Mesodermal cell (in vitro differentiated cells): ENCODE measurements at regions not wholly inside any gene's neighbourhood (a gene's known extent, or its start where the extent isn't known, plus 50 kb on each side); places are given as distances from the start of the nearest gene placed in this dataset.
"Not testable (repeated sequence)": the region's sequence is repeated elsewhere in the genome, so short reads cannot be mapped to it uniquely, and the experiment has no call there.

Experiments used
- H3K27ac ChIP-seq: 2 replicates; pipeline ENCODE4 v1.7.0; 2013; ENCODE audit warnings: mild to moderate bottlenecking, low read depth, low read length, moderate library complexity; ENCODE audit not compliant: severe bottlenecking
- H3K36me3 ChIP-seq: 2 replicates; pipeline ENCODE4 v1.7.1; 2013; ENCODE audit warnings: mild to moderate bottlenecking, low read length, moderate library complexity; ENCODE audit not compliant: control insufficient read depth, insufficient read depth
- H3K4me1 ChIP-seq: one replicate; pipeline ENCODE4 v1.7.1; 2013; ENCODE audit warnings: mild to moderate bottlenecking, low read length; ENCODE audit not compliant: insufficient read depth, control insufficient read depth, poor library complexity, severe bottlenecking
- H3K4me3 ChIP-seq: 2 replicates; pipeline ENCODE4 v1.7.0; 2013; ENCODE audit warnings: low read length, control low read depth, mild to moderate bottlenecking; ENCODE audit not compliant: insufficient read depth, poor library complexity, severe bottlenecking; ENCODE audit errors: extremely low read depth
- H3K9me3 ChIP-seq: 2 replicates; pipeline ENCODE4 v1.7.1; 2013; ENCODE audit warnings: mild to moderate bottlenecking, low read length, moderate library complexity; ENCODE audit not compliant: control insufficient read depth
- WGBS, 2 experiments: methylation state at CpG; one replicate each; pipeline ENCODE4 v1.1.5; 2013; ENCODE audit warnings: missing lambda C conversion rate in 2 of 2; ENCODE audit not compliant: insufficient coverage in 2 of 2; 5-methylcytosine and 5-hydroxymethylcytosine counted together

DNA sequence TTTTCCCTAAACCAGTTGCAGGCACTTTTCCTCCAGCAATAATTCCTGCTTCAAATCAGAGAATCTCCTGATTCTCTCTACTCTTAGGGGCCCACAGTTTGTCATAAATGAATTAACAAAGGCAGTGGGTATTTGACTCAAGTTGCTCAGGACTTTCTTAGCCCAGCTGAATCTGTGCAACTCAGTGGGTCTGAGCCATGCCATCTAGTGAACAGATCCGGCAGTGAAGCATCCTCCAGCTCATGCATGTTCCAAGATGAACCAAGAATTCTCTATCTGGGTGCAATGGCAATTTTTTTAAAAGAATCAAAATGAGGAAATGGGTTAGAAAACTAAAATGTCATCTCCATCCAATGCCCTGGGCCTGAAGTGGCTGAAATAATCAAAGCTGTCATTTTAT lies 575.2 kb upstream of the CDH11 start:
- WGBS, 2 experiments: 80 to 100% methylated on average over 1 of the region's 1 CpG
- no peak overlapping the region for H3K27ac ChIP-seq

GRCh38 chr16:65691846-65692245 lies 570.0 kb upstream of the CDH11 start:
- not testable (repeated sequence) for H3K27ac ChIP-seq, H3K4me1 ChIP-seq, H3K4me3 ChIP-seq, H3K9me3 ChIP-seq, H3K36me3 ChIP-seq
- WGBS, 2 experiments: no CpG with 5 or more reads among the region's 4 CpGs

More for the DNA sequence above, 575.2 kb upstream of the CDH11 start:
- Histone ChIP-seq H3K4me1 (peaks cover 18% of the 10 kb centered on the region), H3K9me3 (no peaks in the 10 kb centered on the region), H3K36me3 (no peaks in the 10 kb centered on the region), H3K4me3 (no peak overlapping the region)

GRCh38 chr16:65689726-65690125 lies 567.9 kb upstream of the CDH11 start:
- Histone ChIP-seq H3K4me1 (no peaks in the 10 kb centered on the region), H3K4me3 (no peak overlapping the region), H3K27ac (no peak overlapping the region), H3K36me3 (no peaks in the 10 kb centered on the region), H3K9me3 (no peaks in the 10 kb centered on the region)
- no CpG with 5 or more reads among the region's 8 CpGs for WGBS, 2 experiments

DNA sequence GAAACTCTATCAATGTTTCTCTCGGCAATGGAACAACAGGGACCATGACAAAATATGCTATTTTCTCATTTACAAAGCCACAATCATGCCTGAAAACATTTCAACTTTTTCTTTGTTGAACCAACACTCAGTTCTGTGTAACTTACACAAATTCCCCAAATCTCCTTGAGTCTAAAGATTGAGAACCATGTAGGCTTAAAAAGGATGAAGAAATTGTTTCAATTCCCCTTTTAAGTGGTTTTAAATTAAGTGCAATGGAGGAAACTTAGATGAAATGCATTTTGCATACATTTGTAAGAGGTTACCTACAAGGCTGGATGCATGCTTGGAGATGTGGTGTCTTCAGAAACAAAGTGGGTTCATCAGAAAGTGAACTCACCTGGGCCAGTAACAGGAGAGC lies 566.4 kb upstream of the CDH11 start:
- Histone ChIP-seq H3K4me1 (no peaks in the 10 kb centered on the region), H3K4me3 (no peak overlapping the region), H3K36me3 (no peaks in the 10 kb centered on the region), H3K9me3 (peaks cover 7% of the 10 kb centered on the region), H3K27ac (no peak overlapping the region)
- WGBS, 2 experiments: 86% methylated on average over 1 of the region's 1 CpG; no CpG with 5 or more reads in 1 of the 2 experiments

GRCh38 chr16:65684230-65684629 lies 562.4 kb upstream of the CDH11 start:
- Histone ChIP-seq H3K4me1 (no peaks in the 10 kb centered on the region), H3K36me3 (no peaks in the 10 kb centered on the region), H3K9me3 (peaks cover 7% of the 10 kb centered on the region), H3K4me3 (no peak overlapping the region), H3K27ac (no peak overlapping the region)

- H3K36me3 ChIP-seq: no peaks in the 10 kb centered on the region
- H3K27ac ChIP-seq: no peak overlapping the region
- no peak overlapping the region for H3K4me3 ChIP-seq
- H3K9me3 ChIP-seq: peaks cover 7% of the 10 kb centered on the region
- no peaks in the 10 kb centered on the region for H3K4me1 ChIP-seq
- 94 to 100% methylated on average over 2 to 3 of the region's 4 CpGs for WGBS, 2 experiments
These were observed 559.5 kb upstream of the CDH11 start for GRCh38 chr16:65681406-65681805.

DNA sequence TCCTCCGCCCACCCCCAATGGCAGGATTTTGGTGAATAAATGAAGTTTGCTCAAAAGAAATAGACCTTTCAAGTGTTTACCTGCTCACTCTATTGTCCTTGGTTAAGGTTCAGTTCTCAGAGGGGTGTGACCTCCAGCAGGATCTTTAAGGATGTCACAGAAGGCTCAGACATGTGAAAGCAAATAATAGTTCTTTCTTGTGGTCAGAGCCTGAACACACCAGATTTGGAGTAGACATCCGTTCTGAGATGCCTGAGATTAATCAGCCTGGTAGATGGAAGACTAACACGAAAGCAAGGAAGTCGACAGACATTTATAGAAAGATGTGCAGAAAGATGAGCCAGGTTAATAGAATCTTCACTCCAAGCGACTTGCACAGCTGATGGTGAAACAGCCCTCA lies 557.9 kb upstream of the CDH11 start:
- Histone ChIP-seq H3K4me1 (no peaks in the 10 kb centered on the region), H3K36me3 (no peaks in the 10 kb centered on the region), H3K9me3 (peaks cover 7% of the 10 kb centered on the region), H3K4me3 (no peak overlapping the region), H3K27ac (no peak overlapping the region)
- WGBS, 2 experiments: 90 to 97% methylated on average over 3 to 4 of the region's 5 CpGs

DNA sequence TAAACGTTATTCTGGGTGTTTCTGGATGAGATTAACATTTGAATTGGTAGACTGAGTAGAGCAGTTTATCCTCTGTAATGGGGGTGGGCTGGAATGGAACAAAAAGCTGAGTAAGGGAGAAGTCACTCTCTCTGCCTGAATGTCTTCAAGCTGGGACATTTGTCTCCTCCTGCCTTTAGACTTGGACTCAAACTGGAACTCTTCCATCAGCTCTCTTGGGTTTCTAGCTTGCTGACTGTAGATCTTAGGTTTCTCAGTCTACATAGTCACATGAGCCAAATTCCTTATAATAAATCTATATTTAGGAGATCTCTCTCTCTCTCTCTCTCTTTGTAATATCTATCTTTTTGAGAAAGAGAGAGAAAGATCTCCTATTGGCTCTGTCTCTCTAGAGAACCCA lies 553.3 kb upstream of the CDH11 start:
- no peaks in the 10 kb centered on the region for H3K36me3 ChIP-seq
- no peaks in the 10 kb centered on the region for H3K9me3 ChIP-seq
- no peak overlapping the region for H3K27ac ChIP-seq
- 40 to 54% methylated on average over 1 of the region's 1 CpG for WGBS, 2 experiments
- H3K4me1 ChIP-seq: no peaks in the 10 kb centered on the region
- no peak overlapping the region for H3K4me3 ChIP-seq

DNA sequence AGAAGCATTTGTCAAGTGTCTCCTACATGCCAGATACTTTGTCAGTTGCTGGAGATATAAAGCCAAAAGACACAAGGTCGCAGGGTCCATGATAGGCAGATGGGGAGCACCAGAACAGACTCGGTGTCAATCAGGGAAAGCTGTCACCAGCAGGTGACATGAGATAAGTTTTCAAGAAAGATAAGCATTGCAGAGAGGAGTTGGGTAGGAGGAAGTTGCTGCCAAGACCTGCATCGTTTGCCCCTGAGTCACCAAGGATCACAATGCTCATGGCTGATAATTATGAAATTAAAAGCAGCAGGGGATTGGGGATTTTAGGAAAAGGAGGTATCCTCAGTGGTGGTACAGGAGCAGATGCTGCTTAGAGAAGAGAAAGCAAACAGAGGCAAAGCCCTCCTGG lies 551.1 kb upstream of the CDH11 start:
- 65 to 73% methylated on average over 3 of the region's 3 CpGs for WGBS, 2 experiments
- H3K36me3 ChIP-seq: no peaks in the 10 kb centered on the region
- no peaks in the 10 kb centered on the region for H3K4me1 ChIP-seq
- H3K27ac ChIP-seq: no peak overlapping the region
- H3K4me3 ChIP-seq: no peak overlapping the region
- H3K9me3 ChIP-seq: no peaks in the 10 kb centered on the region

GRCh38 chr16:65671071-65671470 lies 549.2 kb upstream of the CDH11 start:
- Histone ChIP-seq H3K4me3 (no peak overlapping the region), H3K36me3 (no peaks in the 10 kb centered on the region), H3K4me1 (peaks cover under 1% of the 10 kb centered on the region), H3K9me3 (no peaks in the 10 kb centered on the region), H3K27ac (no peak overlapping the region)
- 93 to 100% methylated on average over 3 to 4 of the region's 4 CpGs for WGBS, 2 experiments

- Histone ChIP-seq H3K4me3 (no peak overlapping the region), H3K36me3 (no peaks in the 10 kb centered on the region), H3K27ac (no peak overlapping the region), H3K4me1 (peaks cover 13% of the 10 kb centered on the region), H3K9me3 (no peaks in the 10 kb centered on the region)
- 83 to 89% methylated on average over 1 to 3 of the region's 3 CpGs for WGBS, 2 experiments
These were observed 546.3 kb upstream of the CDH11 start for GRCh38 chr16:65668064-65668595.
